ENCODE measurements at regions not wholly inside any gene's neighbourhood (a gene's known extent, or its start where the extent isn't known, plus 50 kb on each side); places are given as distances from the start of the nearest gene placed in this dataset.

GRCh38 chr9:102669220-102669619 is 325.9 kb upstream of the CYLC2 start:
- TF ChIP-seq POLR2AphosphoS5 (IDR thresholded peaks at IDR 0.05) (no peak), CTCF (IDR thresholded peaks at IDR 0.05) (no peak), POLR2A (IDR thresholded peaks at IDR 0.05) (no peak), EP300 (IDR thresholded peaks at IDR 0.05) (no peak)

Measured in upper lobe of left lung (tissue), 4 donors.